DOHH2 (cell line): ENCODE measurements at regions not wholly inside any gene's neighbourhood (a gene's known extent, or its start where the extent isn't known, plus 50 kb on each side); places are given as distances from the start of the nearest gene placed in this dataset.

Source experiments
- H3F3A ChIP-seq: fragments of 200-600 bp; sonication (generic), shearing (Covaris generic); 2 replicates; pipeline ENCODE4 v1.6.0; 2016; ENCODE audit warnings: antibody characterized with exemption, mild to moderate bottlenecking; ENCODE audit not compliant: control insufficient read depth, insufficient read depth
- H3K27ac ChIP-seq: fragments of 200-600 bp; sonication (generic); 2 replicates; pipeline ENCODE4 v1.5.1; 2014; ENCODE audit warnings: low read depth, mild to moderate bottlenecking, low read length, moderate library complexity
- H3K27me3 ChIP-seq: fragments of 200-600 bp; sonication (generic); 2 replicates; pipeline ENCODE4 v1.6.1; 2014; ENCODE audit warnings: mild to moderate bottlenecking, low read length, mixed read lengths; ENCODE audit not compliant: control insufficient read depth
- H3K36me3 ChIP-seq: fragments of 200-600 bp; sonication (generic); 2 replicates; pipeline ENCODE4 v1.6.1; 2014; ENCODE audit warnings: mild to moderate bottlenecking, low read length, moderate library complexity, mixed read lengths; ENCODE audit not compliant: control insufficient read depth
- H3K4me1 ChIP-seq: fragments of 200-600 bp; sonication (generic); 2 replicates; pipeline ENCODE4 v1.6.1; 2014; ENCODE audit warnings: mild to moderate bottlenecking, low read length, mixed read lengths; ENCODE audit not compliant: control insufficient read depth
- H3K4me2 ChIP-seq: fragments of 200-600 bp; sonication (generic); 2 replicates; pipeline ENCODE4 v1.6.0; 2014; ENCODE audit warnings: mild to moderate bottlenecking, low read length, moderate library complexity
- H3K4me3 ChIP-seq: fragments of 200-600 bp; sonication (generic); 2 replicates; pipeline ENCODE4 v1.5.1; 2014; ENCODE audit warnings: mild to moderate bottlenecking, low read length, mixed read lengths
- H3K79me2 ChIP-seq: fragments of 200-600 bp; sonication (generic); 2 replicates; pipeline ENCODE4 v1.6.1; 2014; ENCODE audit warnings: mild to moderate bottlenecking, low read length, mixed read lengths; ENCODE audit not compliant: control insufficient read depth
- H3K9me2 ChIP-seq: fragments of 200-600 bp; sonication (generic); replicated peaks from 2 replicates; pipeline ENCODE4 v1.6.1; 2014; ENCODE audit warnings: mild to moderate bottlenecking, low read length, mixed read lengths; ENCODE audit not compliant: control insufficient read depth
- H3K9me3 ChIP-seq: fragments of 200-600 bp; sonication (generic); 2 replicates; pipeline ENCODE4 v1.6.1; 2014; ENCODE audit warnings: antibody characterized with exemption, low read length, mixed read lengths; ENCODE audit not compliant: control insufficient read depth, insufficient read depth
- H4K20me1 ChIP-seq: fragments of 200-600 bp; sonication (generic); 2 replicates; pipeline ENCODE4 v1.6.0; 2014; ENCODE audit warnings: low read depth, mild to moderate bottlenecking, antibody characterized with exemption, low read length, moderate library complexity; ENCODE audit not compliant: control insufficient read depth, insufficient read depth
- EZH2phosphoT487 ChIP-seq: fragments of 200-600 bp; sonication (generic); IDR thresholded peaks from 2 replicates; pipeline ENCODE4 v1.6.1; 2017; ENCODE audit warnings: borderline replicate concordance, mild to moderate bottlenecking, antibody characterized with exemption, low read length, moderate library complexity, mixed read lengths
- TF ChIP-seq, protein P1 (sequence below): fragments of 200-600 bp; sonication (generic); IDR thresholded peaks from one replicate; pipeline ENCODE4 v1.5.1; 2014; ENCODE audit warnings: antibody characterized with exemption, mild to moderate bottlenecking, low read depth, low read length; ENCODE audit not compliant: poor library complexity, severe bottlenecking

DNA sequence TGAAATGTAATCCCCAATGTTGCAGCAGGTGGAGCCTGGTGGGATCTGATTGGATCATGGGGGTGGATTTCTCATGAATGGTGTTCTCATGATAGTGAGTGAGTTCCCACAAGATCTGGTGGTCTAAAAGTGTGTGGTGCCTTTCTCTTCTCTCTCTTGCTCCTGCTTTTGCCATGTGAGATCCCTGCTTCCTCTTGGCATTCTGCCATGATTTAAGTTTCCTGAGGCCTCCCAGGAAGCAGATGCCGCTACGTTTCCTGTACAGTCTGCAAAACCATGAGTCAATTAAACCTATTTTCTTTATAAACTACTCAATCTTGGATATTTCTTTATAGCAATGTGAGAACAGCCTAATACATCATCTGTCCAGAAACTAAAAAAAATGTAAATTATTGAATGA lies 298.3 kb downstream of the MEX3B start:
- H3K4me2 ChIP-seq: no peak overlapping the region
- no peaks in the 10 kb centered on the region for H3K27me3 ChIP-seq
- H3K36me3 ChIP-seq: no peaks in the 10 kb centered on the region
- no peak for TF ChIP-seq EZH2phosphoT487
- TF ChIP-seq, protein P1, sequence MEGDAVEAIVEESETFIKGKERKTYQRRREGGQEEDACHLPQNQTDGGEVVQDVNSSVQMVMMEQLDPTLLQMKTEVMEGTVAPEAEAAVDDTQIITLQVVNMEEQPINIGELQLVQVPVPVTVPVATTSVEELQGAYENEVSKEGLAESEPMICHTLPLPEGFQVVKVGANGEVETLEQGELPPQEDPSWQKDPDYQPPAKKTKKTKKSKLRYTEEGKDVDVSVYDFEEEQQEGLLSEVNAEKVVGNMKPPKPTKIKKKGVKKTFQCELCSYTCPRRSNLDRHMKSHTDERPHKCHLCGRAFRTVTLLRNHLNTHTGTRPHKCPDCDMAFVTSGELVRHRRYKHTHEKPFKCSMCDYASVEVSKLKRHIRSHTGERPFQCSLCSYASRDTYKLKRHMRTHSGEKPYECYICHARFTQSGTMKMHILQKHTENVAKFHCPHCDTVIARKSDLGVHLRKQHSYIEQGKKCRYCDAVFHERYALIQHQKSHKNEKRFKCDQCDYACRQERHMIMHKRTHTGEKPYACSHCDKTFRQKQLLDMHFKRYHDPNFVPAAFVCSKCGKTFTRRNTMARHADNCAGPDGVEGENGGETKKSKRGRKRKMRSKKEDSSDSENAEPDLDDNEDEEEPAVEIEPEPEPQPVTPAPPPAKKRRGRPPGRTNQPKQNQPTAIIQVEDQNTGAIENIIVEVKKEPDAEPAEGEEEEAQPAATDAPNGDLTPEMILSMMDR: no peak
- no peaks in the 10 kb centered on the region for H3K9me3 ChIP-seq
- no peaks in the 10 kb centered on the region for H3K4me1 ChIP-seq
- H3K79me2 ChIP-seq: no peaks in the 10 kb centered on the region
- H4K20me1 ChIP-seq: no peaks in the 10 kb centered on the region
- no peaks in the 10 kb centered on the region for H3K9me2 ChIP-seq
- H3K4me3 ChIP-seq: no peak overlapping the region
- no peak overlapping the region for H3K27ac ChIP-seq
- no peaks in the 10 kb centered on the region for H3F3A ChIP-seq

DNA sequence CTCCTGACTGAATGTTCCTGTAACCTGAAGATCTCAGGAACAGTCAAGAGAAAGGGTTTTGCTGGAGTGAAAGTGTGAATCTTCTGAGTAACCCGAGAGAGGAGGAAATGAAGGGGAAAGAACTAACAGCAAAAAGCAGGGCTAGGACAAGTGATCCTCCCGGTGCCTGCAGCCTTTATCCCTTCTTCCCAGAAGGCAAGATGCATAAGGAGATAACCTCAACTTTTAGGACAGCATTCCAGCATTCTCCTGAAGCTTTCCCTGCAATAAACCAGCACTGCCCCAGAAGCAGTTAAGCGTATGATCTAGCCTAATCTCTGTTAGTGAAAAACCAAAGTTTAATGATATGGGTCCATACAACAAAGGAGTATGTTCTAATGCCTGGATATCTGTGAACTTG lies 298.8 kb downstream of the MEX3B start:
- Histone ChIP-seq H3K9me3 (no peaks in the 10 kb centered on the region), H3K4me3 (no peak overlapping the region), H3K4me2 (no peak overlapping the region), H3K36me3 (no peaks in the 10 kb centered on the region), H4K20me1 (no peaks in the 10 kb centered on the region), H3K4me1 (no peaks in the 10 kb centered on the region), H3K27me3 (no peaks in the 10 kb centered on the region), H3F3A (no peaks in the 10 kb centered on the region), H3K9me2 (no peaks in the 10 kb centered on the region), H3K27ac (no peak overlapping the region), H3K79me2 (no peaks in the 10 kb centered on the region)
- TF ChIP-seq, protein P1: no peak
- no peak for TF ChIP-seq EZH2phosphoT487

DNA sequence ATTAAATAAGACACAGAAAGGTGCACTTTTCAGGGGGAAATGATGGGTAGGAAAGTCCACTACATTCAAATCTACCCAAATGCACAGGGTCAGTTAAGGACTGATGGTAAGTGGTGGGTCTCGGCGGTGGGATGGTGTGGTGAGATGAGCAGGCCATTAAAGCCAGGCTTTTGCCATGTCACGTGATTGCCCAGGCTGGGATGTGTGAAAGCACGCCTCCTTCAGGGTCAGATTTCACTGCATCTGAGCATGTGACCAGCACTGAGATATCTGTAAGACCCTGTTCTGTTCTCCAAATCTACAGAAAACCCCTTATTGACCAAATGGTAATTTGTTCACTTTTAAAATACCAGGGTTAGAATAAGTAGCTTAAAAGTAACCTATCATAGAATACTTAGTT lies 301.5 kb downstream of the MEX3B start:
- H3K36me3 ChIP-seq: no peaks in the 10 kb centered on the region
- H3K4me1 ChIP-seq: no peaks in the 10 kb centered on the region
- H3K9me2 ChIP-seq: 0 out of 2 replicates have a peak, but pooled peaks cover 2% of the 10 kb centered on the region
- no peak overlapping the region for H3K27ac ChIP-seq
- no peak overlapping the region for H3K4me2 ChIP-seq
- no peaks in the 10 kb centered on the region for H3K79me2 ChIP-seq
- H3K4me3 ChIP-seq: no peak overlapping the region
- H3K27me3 ChIP-seq: no peaks in the 10 kb centered on the region
- TF ChIP-seq, protein P1: no peak
- TF ChIP-seq EZH2phosphoT487: no peak
- no peaks in the 10 kb centered on the region for H3F3A ChIP-seq
- no peaks in the 10 kb centered on the region for H4K20me1 ChIP-seq
- no peaks in the 10 kb centered on the region for H3K9me3 ChIP-seq

DNA sequence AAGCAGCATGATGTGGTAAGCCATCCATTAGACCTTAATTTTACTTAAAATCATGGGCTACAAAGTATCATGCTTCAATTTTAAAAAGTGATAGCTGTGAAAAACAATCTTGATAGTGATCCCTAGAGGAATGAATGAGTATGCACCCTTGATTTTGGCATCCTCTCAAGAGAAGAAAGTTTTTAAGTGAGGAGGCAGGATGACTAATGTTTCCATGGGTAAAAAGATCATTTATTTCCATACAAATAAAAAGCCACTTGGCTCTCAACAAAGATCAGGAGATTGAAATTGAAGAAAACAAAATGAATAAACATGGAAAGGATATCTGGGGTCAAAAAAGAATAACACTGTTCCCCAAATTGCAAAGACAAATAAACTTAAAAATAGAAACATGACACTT lies 305.4 kb downstream of the MEX3B start:
- H3K4me1 ChIP-seq: no peaks in the 10 kb centered on the region

More for the DNA sequence above, 305.4 kb downstream of the MEX3B start:
- Histone ChIP-seq H4K20me1 (no peaks in the 10 kb centered on the region), H3F3A (no peaks in the 10 kb centered on the region), H3K27me3 (no peaks in the 10 kb centered on the region), H3K36me3 (no peaks in the 10 kb centered on the region), H3K9me3 (no peaks in the 10 kb centered on the region), H3K4me2 (no peak overlapping the region), H3K9me2 (0 out of 2 replicates have a peak, but pooled peaks cover 2% of the 10 kb centered on the region), H3K27ac (no peak overlapping the region), H3K79me2 (no peaks in the 10 kb centered on the region), H3K4me3 (no peak overlapping the region)
- TF ChIP-seq, protein P1: no peak
- TF ChIP-seq EZH2phosphoT487: no peak
